Calu3 (cell line): ENCODE measurements at regions not wholly inside any gene's neighbourhood (a gene's known extent, or its start where the extent isn't known, plus 50 kb on each side); places are given as distances from the start of the nearest gene placed in this dataset.

Experiments used
- BruUV-seq: library from RNA; stranded (reverse); fragments of 400-500 nt; replicated peaks from 2 replicates; lab custom pipeline; 2021; lab: Mats Ljungman, UMichigan
- CTCF ChIA-PET: fragments of 300-600 bp; sonication (Branson Sonifier 250); formaldehyde crosslinking; loops from one replicate; lab custom pipeline; 2022; ENCODE audit warnings: antibody characterized with exemption; lab: Charles Lee
- DNase-seq: peaks from one replicate; pipeline ENCODE4 v3.0.0; 2022
- H3K27ac Mint-ChIP-seq: one replicate; pipeline ENCODE4 v1.8.0; 2022; ENCODE audit warnings: mixed read lengths; ENCODE audit not compliant: unreplicated experiment
- H3K27me3 Mint-ChIP-seq: one replicate; pipeline ENCODE4 v1.8.0; 2022; ENCODE audit warnings: mixed read lengths; ENCODE audit not compliant: unreplicated experiment
- H3K36me3 Mint-ChIP-seq: one replicate; pipeline ENCODE4 v1.8.0; 2022; ENCODE audit warnings: mild to moderate bottlenecking, moderate library complexity, mixed read lengths; ENCODE audit not compliant: insufficient read depth, unreplicated experiment
- H3K4me1 Mint-ChIP-seq: one replicate; pipeline ENCODE4 v1.8.0; 2022; ENCODE audit warnings: mild to moderate bottlenecking, low read depth, mixed read lengths; ENCODE audit not compliant: unreplicated experiment
- H3K4me3 Mint-ChIP-seq: one replicate; pipeline ENCODE4 v1.8.0; 2022; ENCODE audit warnings: mild to moderate bottlenecking, low read depth, moderate library complexity, mixed read lengths; ENCODE audit not compliant: unreplicated experiment
- H3K9me3 Mint-ChIP-seq: one replicate; pipeline ENCODE4 v1.8.0; 2022; ENCODE audit warnings: low read depth, mixed read lengths; ENCODE audit not compliant: unreplicated experiment
- CTCF ChIP-seq: fragments of 200-600 bp; IDR thresholded peaks from one replicate; pipeline ENCODE4 v1.8.0; 2022; ENCODE audit warnings: antibody characterized with exemption; ENCODE audit not compliant: unreplicated experiment
- intact Hi-C: fragments of 100-400 bp; cut with micrococcal nuclease; formaldehyde crosslinking; loops from one replicate; pipeline ENCODE4 v1.10.0; 2022; ENCODE audit not compliant: unreplicated experiment

GRCh38 chr5:119302449-119302848 is 53.4 kb upstream of the TNFAIP8 start:
- intact Hi-C loops, result loop anchor here (2.0 to 10.0 kb wide), 5 partner anchors 14 to 278 kb away; partner anchors contain the start of gene DMXL1
- TSS peak; percentile 53 for BruUV-seq
- Mint-ChIP-seq H3K4me1 (peaks cover 68% of the 10 kb centered on the region), H3K4me3 (peak overlapping the region; percentile 69), H3K36me3 (peaks cover 33% of the 10 kb centered on the region), H3K27ac (peak overlapping the region; percentile 97), H3K27me3 (no peaks in the 10 kb centered on the region), H3K9me3 (no peaks in the 10 kb centered on the region)
- CTCF ChIA-PET, result interaction anchor here (0.6 to 3.4 kb wide), 13 partner anchors 10 to 314 kb away, joined by 3 to 21 read pairs (median 4); partner anchors contain the start of genes DMXL1 and DTWD2
- DNase-seq, result no peak
- no peak for TF ChIP-seq CTCF

DNA sequence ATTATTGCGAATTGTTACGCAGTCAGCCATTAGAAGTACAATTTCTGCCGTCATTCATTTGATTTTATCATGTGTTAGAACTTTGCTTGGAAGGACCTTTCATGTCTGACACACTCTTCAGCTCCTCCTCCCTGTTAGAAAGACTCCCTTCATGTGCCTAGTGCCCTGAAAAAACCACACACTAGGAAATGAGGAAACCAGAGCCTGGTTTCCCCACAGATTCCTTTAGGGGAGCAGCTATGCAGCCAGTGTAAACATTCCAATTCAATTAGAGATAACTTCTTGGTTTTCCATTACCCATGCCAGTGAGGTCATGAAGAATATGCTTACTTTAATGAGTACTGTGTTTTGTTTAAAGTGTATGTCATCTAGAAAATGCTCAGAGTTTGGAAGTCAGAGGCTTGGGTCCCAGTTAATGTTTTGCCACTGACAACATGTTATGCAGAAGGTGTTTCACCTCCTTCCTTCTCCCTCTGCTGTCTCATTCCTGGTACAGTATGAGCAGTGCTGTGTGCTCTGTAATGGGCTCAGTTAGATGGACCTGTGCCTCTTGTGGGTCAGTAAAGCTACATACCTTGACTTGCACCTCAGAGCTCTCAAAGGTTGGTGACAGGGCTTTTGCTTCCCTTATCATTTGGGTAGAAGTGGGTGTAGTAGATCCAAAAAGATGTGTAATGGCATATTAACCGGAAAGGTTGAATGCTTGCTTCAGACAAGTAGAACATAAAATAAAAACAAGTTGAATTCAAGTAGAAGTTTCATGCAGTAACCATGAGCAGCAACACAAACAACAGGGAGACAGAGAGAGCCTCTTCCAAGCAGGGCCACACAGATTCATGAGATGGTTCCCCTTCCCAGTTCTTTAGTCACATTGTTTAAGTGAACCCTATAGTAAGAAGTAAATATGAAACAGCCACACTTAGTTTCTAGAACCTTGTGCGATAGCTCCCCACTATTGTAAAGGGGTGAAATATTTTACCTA is 52.6 kb upstream of the TNFAIP8 start:
- Mint-ChIP-seq H3K36me3 (peaks cover 33% of the 10 kb centered on the region), H3K4me3 (peak overlapping the region; percentile 69), H3K27me3 (no peaks in the 10 kb centered on the region), H3K4me1 (peaks cover 72% of the 10 kb centered on the region), H3K27ac (peak overlapping the region; percentile 97), H3K9me3 (no peaks in the 10 kb centered on the region)
- CTCF ChIA-PET, result interaction anchor here (0.6 to 3.4 kb wide), 16 partner anchors 9 to 315 kb away, joined by 3 to 21 read pairs (median 4); partner anchors contain the start of genes DMXL1 and DTWD2
- TSS peak; percentile 96 for BruUV-seq
- intact Hi-C loops, result loop anchor here (1.0 to 10.0 kb wide), 6 partner anchors 14 to 278 kb away; partner anchors contain the start of gene DMXL1
- peak; percentile 4 for TF ChIP-seq CTCF
- peak; percentile 79 for DNase-seq

DNA sequence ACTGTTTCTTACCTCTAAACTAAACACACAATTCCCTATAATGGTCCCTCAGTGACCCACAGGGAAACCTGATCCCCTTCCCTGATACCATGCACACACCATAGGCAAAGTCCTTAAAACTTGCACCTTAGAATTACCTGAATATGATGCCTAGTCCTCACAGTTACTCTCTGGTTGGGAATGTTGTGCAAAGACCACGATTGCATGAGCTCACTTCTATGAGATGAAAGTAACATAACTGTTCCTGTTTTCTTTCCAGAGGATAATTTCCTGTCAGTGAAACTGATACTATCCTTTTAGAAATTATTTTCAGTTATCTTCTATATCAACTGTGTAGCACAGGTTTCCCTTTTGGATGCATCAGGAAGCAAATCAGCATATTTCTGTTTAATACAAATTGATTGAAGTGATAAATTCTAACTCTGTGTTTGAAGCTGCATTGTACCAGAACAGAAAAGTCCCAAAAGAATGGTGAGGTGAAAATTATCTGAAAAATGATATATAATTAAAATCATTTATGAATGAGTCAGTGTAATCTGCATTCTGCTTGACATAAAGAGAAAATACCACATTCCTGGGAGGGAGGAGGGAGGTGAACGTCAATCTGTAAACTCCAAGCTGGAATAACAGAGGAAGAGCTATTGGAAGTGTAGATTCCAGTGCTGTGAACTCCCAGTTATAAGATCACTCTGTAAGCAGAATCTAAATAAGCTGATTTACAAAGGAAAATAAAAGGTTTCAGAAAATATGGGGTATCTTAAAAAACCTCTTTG is 51.2 kb upstream of the TNFAIP8 start:
- Mint-ChIP-seq H3K36me3 (peaks cover 29% of the 10 kb centered on the region), H3K4me1 (peaks cover 85% of the 10 kb centered on the region), H3K27me3 (no peaks in the 10 kb centered on the region), H3K9me3 (no peaks in the 10 kb centered on the region), H3K27ac (peak overlapping the region; percentile 97), H3K4me3 (peak overlapping the region; percentile 69)
- no TSS peak for BruUV-seq
- CTCF ChIA-PET, result interaction anchor here (0.6 to 3.4 kb wide), 6 partner anchors 11 to 283 kb away, joined by 3 to 21 read pairs (median 6); no protein-coding TSS in a partner anchor
- DNase-seq, result no peak
- TF ChIP-seq CTCF, result no peak
- intact Hi-C loops, result loop anchor here (1.0 to 10.0 kb wide), 5 partner anchors 30 to 280 kb away; partner anchors contain the start of gene DMXL1
